ENCODE measurements at regions not wholly inside any gene's neighbourhood (a gene's known extent, or its start where the extent isn't known, plus 50 kb on each side); places are given as distances from the start of the nearest gene placed in this dataset.

DNA sequence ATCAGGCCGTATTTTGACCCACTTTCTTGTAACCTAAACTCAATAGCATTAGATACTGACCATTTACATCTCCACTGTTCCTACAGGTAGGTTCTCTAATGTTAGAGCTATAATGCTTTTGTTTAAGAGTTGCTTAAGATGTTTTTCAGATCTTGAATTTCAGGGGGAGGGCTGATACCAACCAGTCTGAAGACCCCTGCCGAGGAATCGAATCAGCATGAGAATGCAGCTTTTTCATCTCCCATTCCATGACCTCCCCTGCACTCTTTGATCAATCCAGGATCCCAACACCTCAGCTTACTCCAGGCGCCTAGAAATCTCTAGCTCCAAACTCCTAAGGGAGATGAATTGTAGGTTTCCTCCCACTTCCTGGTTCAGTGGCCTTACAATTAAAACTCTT lies 120.5 kb upstream of the MC4R start:
- no peak for TF ChIP-seq CTCF (IDR thresholded peaks at IDR 0.05)
- no peak for TF ChIP-seq POLR2A (IDR thresholded peaks at IDR 0.05)

Measured in Peyer's patch (tissue), 4 donors.